Activated CD4-positive, alpha-beta T cell treated with anti-CD3 and anti-CD28 coated beads for 36 hours (primary cell): ENCODE measurements at regions not wholly inside any gene's neighbourhood (a gene's known extent, or its start where the extent isn't known, plus 50 kb on each side); places are given as distances from the start of the nearest gene placed in this dataset.
"Not testable (repeated sequence)": the region's sequence is repeated elsewhere in the genome, so short reads cannot be mapped to it uniquely, and the experiment has no call there.

Experiments
- ATAC-seq: fragments of 200-7000 bp; cut with Tn5 transposase; one replicate; pipeline ENCODE4 v1.10.0; 2021; ENCODE audit warnings: mild to moderate bottlenecking, moderate library complexity
- CTCF ChIA-PET: fragments of 350-600 bp; sonication (Branson Sonifier 250); formaldehyde crosslinking; loops from one replicate; lab custom pipeline; 2021; ENCODE audit warnings: antibody characterized with exemption; lab: Charles Lee
- POLR2A ChIA-PET: fragments of 350-600 bp; sonication (Branson Sonifier 250); formaldehyde crosslinking; loops from one replicate; lab custom pipeline; 2021; ENCODE audit warnings: antibody characterized with exemption, inconsistent platforms; lab: Charles Lee
- DNase-seq: peaks from one replicate; pipeline ENCODE4 v3.0.0-alpha.2; 2020
- H3K27ac Mint-ChIP-seq: one replicate; pipeline ENCODE4 v1.8.0; 2021; ENCODE audit warnings: mixed read lengths
- H3K27me3 Mint-ChIP-seq: one replicate; pipeline ENCODE4 v1.8.0; 2021; ENCODE audit warnings: mixed read lengths
- H3K36me3 Mint-ChIP-seq: one replicate; pipeline ENCODE4 v1.8.0; 2021; ENCODE audit warnings: low read depth, mixed read lengths
- H3K4me1 Mint-ChIP-seq: one replicate; pipeline ENCODE4 v1.8.0; 2021; ENCODE audit warnings: mixed read lengths
- H3K4me3 Mint-ChIP-seq: one replicate; pipeline ENCODE4 v1.8.0; 2021; ENCODE audit warnings: mild to moderate bottlenecking, moderate library complexity, mixed read lengths
- H3K9me3 Mint-ChIP-seq: one replicate; pipeline ENCODE4 v1.8.0; 2021; ENCODE audit warnings: low read depth, mixed read lengths
- intact Hi-C, 2 experiments: fragments of 100-400 bp; cut with DNase I in 1 of 2; cut with micrococcal nuclease in 1 of 2; formaldehyde crosslinking; loops; one replicate each; pipeline versions ENCODE4 v1.14.2 to v1.15.1; 2022 to 2024; cut with DNase I, micrococcal nuclease

DNA sequence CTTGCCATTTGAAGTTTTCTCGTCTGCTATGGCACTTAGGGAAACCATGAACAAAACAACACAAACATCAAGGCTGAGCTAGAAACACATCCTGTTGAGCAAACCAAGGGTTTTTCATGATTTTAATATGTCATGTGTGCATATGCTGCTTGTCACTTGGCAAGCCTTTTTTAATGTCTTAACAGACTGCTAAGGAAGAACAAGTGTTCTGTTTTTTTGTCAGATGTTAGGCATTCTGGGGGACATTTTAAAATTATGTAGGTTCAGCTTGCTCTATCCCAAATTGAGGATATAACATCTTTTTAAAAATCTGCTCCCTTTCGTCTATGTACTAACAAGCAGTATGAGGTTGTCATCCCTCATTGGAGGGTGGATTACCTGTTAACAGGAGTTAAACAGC lies 150.3 kb downstream of the HTR1A start:
- Mint-ChIP-seq H3K4me1 (no peaks in the 10 kb centered on the region), H3K9me3 (peaks cover 11% of the 10 kb centered on the region), H3K27me3 (no peaks in the 10 kb centered on the region), H3K4me3 (no peak overlapping the region), H3K36me3 (no peaks in the 10 kb centered on the region), H3K27ac (no peak overlapping the region)
- ChIA-PET POLR2A (no interaction called here), CTCF (no interaction called here)
- intact Hi-C loops: no loop called here
- DNase-seq (no peak), ATAC-seq (no peak)

DNA sequence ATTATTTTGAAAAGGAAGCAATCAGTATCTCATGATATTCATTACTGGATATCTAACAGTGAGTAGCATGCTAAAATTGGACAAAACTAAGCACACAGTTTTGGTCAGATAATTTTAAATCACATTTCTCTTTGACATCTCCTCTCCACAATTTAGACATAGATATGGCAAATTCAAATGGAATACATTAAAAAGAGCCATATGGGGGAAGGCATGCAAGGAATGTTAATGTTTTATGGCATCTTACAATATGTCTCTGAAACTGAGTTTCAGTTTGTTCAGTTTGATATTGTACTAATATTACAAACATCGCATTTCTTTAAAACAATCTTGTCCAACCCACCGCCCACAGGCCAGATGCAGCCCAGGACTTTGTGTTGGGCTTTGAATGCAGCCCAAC lies 151.0 kb downstream of the HTR1A start:
- H3K4me3 Mint-ChIP-seq: no peak overlapping the region
- no peaks in the 10 kb centered on the region for H3K36me3 Mint-ChIP-seq
- intact Hi-C loops: no loop called here
- ChIA-PET CTCF (no interaction called here), POLR2A (no interaction called here)
- H3K27ac Mint-ChIP-seq: no peak overlapping the region
- no peaks in the 10 kb centered on the region for H3K27me3 Mint-ChIP-seq
- DNase-seq (no peak), ATAC-seq (no peak)
- H3K9me3 Mint-ChIP-seq: peaks cover 11% of the 10 kb centered on the region
- H3K4me1 Mint-ChIP-seq: no peaks in the 10 kb centered on the region

DNA sequence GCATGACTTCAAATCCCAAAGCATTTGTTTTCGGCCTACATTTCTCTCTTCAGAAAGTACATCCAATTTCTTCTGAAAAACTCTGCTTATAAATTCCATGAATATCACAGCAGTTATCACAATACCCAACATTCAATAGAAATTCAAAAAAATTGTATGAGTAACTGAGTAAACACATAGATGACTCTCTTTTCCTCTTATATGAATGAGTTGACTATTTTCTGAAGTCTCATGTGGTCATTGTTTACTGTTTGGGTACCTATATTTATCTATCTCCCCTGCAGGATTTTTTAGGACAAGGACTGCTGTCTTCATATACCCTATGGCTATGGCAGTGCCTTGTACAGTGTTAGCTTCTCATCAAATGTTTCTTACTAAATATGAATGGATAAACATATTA lies 157.1 kb downstream of the HTR1A start:
- Mint-ChIP-seq H3K4me1 (no peaks in the 10 kb centered on the region), H3K4me3 (no peak overlapping the region), H3K36me3 (no peaks in the 10 kb centered on the region), H3K27me3 (no peaks in the 10 kb centered on the region), H3K27ac (no peak overlapping the region), H3K9me3 (peaks cover 3% of the 10 kb centered on the region)
- ChIA-PET CTCF (no interaction called here), POLR2A (no interaction called here)
- DNase-seq: no peak
- no peak for ATAC-seq
- intact Hi-C loops: no loop called here

DNA sequence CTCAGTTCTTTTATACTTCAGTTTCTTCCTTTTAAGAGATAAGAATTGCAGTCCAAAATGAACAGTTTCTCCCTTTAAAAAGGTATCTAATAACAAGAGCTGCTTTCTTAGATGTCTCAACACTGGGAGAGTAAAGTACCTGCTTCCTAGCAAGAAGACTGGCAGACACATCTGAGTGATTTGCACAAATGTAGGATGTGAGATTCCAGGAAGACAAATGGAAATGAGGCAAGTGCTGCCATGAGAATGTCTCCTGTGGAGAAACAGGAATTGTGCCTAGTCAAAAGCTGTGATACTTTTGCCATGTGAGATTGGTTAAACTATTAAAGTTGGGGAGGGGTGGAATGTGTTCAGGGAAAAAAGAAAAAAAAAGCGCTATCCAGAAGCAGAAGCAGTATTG lies 159.1 kb downstream of the HTR1A start:
- ChIA-PET CTCF (no interaction called here), POLR2A (no interaction called here)
- ATAC-seq (no peak), DNase-seq (no peak)
- intact Hi-C loops: no loop called here
- no peak overlapping the region for H3K4me3 Mint-ChIP-seq
- no peaks in the 10 kb centered on the region for H3K4me1 Mint-ChIP-seq
- H3K36me3 Mint-ChIP-seq: no peaks in the 10 kb centered on the region
- H3K27me3 Mint-ChIP-seq: no peaks in the 10 kb centered on the region
- H3K9me3 Mint-ChIP-seq: peaks cover 4% of the 10 kb centered on the region
- H3K27ac Mint-ChIP-seq: no peak overlapping the region

DNA sequence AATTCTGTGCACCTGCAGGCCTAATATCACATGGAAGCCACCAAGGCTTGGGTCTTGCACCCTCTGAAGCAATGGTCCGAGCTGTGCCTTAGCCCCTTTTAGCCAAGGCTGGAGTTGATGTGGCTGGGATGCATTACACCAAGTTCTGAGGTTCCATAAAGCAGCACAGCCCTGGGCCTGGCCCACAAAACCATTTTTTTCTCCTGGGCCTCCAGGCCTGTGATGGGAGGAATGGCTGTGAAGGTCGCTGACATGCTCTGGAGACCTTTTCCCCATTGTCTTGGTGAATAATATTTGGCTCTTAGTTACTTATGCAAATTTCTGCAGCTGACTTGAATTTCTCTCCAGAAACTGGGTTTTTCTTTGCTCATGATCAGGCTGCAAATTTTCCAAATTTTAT lies 167.3 kb downstream of the HTR1A start:
- Mint-ChIP-seq H3K9me3 (peaks cover 8% of the 10 kb centered on the region), H3K4me1 (no peaks in the 10 kb centered on the region), H3K27ac (no peak overlapping the region), H3K4me3 (no peak overlapping the region), H3K27me3 (no peaks in the 10 kb centered on the region), H3K36me3 (no peaks in the 10 kb centered on the region)
- ChIA-PET POLR2A (no interaction called here), CTCF (no interaction called here)
- intact Hi-C loops: no loop called here
- DNase-seq: no peak
- no peak for ATAC-seq

DNA sequence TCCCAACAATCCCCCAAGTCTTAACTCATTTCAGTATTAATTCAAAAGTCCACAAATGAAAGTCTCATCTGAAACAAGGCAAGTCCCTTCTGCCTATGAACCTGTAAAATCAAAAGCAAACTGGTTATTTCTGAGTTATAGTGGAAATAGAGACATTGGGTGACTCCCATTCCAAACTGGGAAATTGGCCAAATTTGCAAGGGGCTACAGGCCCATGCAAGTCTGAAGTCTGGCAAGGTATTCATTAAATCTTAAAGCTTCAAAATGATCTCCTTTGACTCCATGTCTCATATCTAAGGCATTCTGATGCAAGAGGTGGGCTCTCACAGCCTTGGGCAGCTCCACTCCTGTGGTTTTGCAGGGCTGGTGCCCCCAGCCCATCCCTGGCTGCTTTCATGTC lies 167.9 kb downstream of the HTR1A start:
- Mint-ChIP-seq H3K4me3 (no peak overlapping the region), H3K27me3 (no peaks in the 10 kb centered on the region), H3K36me3 (no peaks in the 10 kb centered on the region), H3K4me1 (no peaks in the 10 kb centered on the region), H3K27ac (no peak overlapping the region), H3K9me3 (peaks cover 8% of the 10 kb centered on the region)
- no peak for DNase-seq
- no peak for ATAC-seq
- intact Hi-C loops: no loop called here
- CTCF ChIA-PET: no interaction called here
- POLR2A ChIA-PET: no interaction called here

DNA sequence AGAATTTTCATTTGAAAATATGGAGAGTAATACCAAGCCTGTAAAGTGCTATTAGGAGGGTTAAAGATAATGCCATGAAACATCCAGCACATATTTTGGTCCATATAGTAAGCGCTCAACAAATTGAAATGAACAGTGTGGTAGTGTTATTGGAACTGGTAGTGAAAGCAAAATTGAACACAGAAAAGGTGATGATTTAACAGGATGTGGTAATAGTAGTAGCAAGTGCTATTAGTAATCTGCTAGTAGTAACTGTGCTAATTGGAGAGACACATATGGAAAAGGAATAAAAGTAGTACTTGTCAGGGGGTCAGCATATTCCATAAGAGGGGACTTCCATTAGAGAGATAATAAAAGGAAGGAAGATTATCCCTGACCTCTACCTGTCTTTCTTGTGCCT lies 187.3 kb downstream of the HTR1A start:
- Mint-ChIP-seq H3K9me3 (peaks cover 11% of the 10 kb centered on the region), H3K27ac (no peak overlapping the region), H3K4me1 (no peaks in the 10 kb centered on the region), H3K4me3 (no peak overlapping the region), H3K27me3 (no peaks in the 10 kb centered on the region), H3K36me3 (no peaks in the 10 kb centered on the region)
- DNase-seq (no peak), ATAC-seq (no peak)
- ChIA-PET POLR2A (no interaction called here), CTCF (no interaction called here)
- intact Hi-C loops: no loop called here

DNA sequence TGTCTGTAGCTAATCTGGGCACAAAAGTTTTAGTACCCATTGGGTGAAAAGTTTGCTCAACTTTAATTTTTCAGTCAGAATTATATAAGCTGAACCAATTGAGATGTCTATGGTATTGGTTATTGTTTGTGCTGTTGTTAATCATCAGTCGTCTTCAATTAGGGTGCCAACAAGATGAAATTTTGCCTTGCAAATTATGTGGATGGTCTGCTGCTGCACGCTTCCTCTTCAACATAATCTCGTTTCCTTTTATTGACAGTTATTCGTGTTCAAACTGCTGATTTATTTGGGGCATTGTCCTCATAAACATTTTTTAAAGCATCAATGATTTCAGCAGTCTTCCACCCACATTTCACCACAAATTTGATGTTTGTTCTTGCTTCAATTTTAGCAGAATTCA lies 194.0 kb downstream of the HTR1A start:
- Mint-ChIP-seq H3K4me3 (no peak overlapping the region), H3K4me1 (no peaks in the 10 kb centered on the region), H3K27me3 (no peaks in the 10 kb centered on the region), H3K27ac (no peak overlapping the region), H3K36me3 (no peaks in the 10 kb centered on the region), H3K9me3 (peaks cover 13% of the 10 kb centered on the region)
- POLR2A ChIA-PET: no interaction called here
- CTCF ChIA-PET: no interaction called here
- ATAC-seq: no peak
- intact Hi-C loops: no loop called here
- no peak for DNase-seq

DNA sequence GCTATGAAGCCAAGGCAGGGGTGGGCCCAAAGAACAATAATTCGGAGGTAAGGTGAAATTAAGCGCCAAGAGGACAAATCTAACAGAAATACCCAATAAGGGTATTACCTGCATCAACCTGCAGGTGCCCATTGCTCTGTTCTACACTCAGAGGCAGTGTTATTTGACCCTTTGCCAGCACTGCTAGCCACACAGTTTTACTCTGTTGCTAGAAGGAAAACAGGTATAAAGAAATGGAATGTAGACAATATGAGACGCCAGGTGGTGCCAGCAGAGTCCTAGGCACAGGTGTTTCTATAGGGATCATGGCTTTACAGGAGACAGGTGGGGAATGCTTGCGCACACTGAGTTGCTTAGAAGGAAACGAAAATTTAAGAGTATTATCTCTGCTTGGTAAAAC lies 201.3 kb downstream of the HTR1A start:
- Mint-ChIP-seq H3K4me1 (no peaks in the 10 kb centered on the region), H3K4me3 (no peak overlapping the region), H3K36me3 (no peaks in the 10 kb centered on the region), H3K9me3 (peaks cover 2% of the 10 kb centered on the region), H3K27me3 (no peaks in the 10 kb centered on the region), H3K27ac (no peak overlapping the region)
- ATAC-seq (no peak), DNase-seq (no peak)
- ChIA-PET POLR2A (no interaction called here), CTCF (no interaction called here)
- intact Hi-C loops: no loop called here

DNA sequence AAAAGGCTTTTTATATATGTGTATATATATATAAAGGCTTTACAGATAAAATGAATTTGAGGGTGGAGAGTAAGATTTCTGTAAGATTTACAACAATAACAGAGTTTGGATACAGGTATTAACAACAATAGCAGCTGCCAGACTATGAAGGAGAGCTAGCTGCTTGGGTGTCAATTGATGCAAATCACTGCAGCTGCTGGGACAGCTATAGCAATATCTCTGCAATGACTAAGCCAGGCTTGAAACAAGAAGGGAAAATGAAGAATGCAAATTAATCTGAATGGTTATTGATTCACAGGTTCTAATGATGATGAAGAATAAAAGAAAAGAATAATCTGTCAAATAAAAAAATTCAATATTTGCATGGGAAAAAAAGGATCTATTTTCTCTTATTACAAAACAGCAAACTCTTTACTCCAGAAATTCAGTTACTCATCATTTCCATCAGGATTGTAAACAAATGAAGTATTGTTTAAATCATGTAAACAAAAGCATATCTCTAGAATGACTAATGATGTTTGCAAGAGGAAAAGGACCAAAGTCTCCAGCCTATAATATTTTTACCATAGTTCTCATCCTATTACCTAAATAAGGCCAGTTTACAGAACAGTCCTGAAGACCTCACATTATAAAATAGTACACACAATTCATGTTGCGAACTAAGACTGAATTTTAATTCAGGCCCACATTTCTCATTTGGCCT lies 219.0 kb downstream of the HTR1A start:
- Mint-ChIP-seq H3K27ac (no peak overlapping the region), H3K27me3 (no peaks in the 10 kb centered on the region), H3K9me3 (peaks cover 6% of the 10 kb centered on the region), H3K4me3 (no peak overlapping the region), H3K36me3 (no peaks in the 10 kb centered on the region), H3K4me1 (no peaks in the 10 kb centered on the region)
- POLR2A ChIA-PET: no interaction called here
- ATAC-seq (no peak), DNase-seq (no peak)
- intact Hi-C loops: no loop called here
- CTCF ChIA-PET: no interaction called here

DNA sequence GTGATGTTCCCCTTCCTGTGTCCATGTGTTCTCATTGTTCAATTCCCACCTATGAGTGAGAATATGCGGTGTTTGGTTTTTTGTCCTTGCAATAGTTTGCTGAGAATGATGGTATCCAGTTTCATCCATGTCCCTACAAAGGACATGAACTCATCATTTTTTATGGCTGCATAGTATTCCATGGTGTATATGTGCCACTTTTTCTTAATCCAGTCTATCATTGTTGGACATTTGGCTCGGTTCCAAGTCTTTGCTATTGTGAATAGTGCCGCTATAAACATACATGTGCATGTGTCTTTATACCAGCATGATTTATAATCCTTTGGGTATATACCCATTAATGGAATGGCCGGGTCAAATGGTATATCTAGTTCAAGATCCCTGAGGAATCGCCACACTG lies 229.4 kb downstream of the HTR1A start:
- ATAC-seq, H3K36me3 Mint-ChIP-seq, DNase-seq, H3K4me3 Mint-ChIP-seq, H3K9me3 Mint-ChIP-seq, POLR2A ChIA-PET, intact Hi-C loops, CTCF ChIA-PET, H3K27ac Mint-ChIP-seq, H3K27me3 Mint-ChIP-seq, H3K4me1 Mint-ChIP-seq: not testable (repeated sequence)

DNA sequence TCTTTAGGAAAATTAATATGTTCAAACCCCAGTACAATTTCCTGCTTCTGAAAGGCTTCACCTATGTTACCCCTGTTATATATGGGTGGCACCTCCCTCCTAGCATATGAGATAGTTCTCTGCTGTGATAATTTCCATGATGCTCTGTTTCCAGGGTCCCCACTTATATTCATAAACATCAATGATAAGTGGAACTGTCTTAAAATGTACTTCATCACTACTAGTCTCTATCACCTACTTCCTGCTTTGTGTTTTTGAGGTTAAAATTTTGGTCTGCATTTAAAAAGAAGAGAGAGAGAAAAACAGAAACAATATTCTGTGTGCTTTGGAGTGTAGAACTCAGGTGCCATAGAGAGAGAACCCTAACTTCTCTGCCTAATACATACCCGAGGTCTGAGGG lies 234.7 kb downstream of the HTR1A start:
- Mint-ChIP-seq H3K9me3 (no peaks in the 10 kb centered on the region), H3K27ac (no peak overlapping the region), H3K4me3 (no peak overlapping the region), H3K36me3 (no peaks in the 10 kb centered on the region), H3K27me3 (no peaks in the 10 kb centered on the region), H3K4me1 (no peaks in the 10 kb centered on the region)
- intact Hi-C loops: no loop called here
- DNase-seq: no peak
- ChIA-PET CTCF (no interaction called here), POLR2A (no interaction called here)
- ATAC-seq: no peak

DNA sequence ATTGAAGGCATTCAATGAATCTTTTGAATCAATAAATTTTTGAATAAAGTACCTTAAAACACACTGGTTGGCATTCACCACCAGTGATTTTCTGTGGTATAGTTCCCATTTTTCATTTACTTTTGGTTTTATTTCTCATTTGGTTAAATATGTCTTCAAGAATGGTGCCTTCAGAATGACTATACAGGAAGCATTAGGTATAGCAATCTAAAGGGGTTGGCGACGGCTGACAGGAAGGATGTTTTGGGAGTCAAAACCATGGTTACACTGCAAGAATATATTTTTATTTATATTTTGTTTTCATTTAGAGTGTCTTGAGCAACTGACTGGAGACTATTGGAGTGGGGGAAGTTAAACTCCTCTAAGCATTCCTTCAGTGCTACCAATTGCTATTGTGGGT lies 235.7 kb downstream of the HTR1A start:
- POLR2A ChIA-PET: no interaction called here
- CTCF ChIA-PET: no interaction called here
- no peaks in the 10 kb centered on the region for H3K9me3 Mint-ChIP-seq

More for the DNA sequence above, 235.7 kb downstream of the HTR1A start:
- Mint-ChIP-seq H3K27me3 (no peaks in the 10 kb centered on the region), H3K4me1 (no peaks in the 10 kb centered on the region), H3K27ac (no peak overlapping the region), H3K4me3 (no peak overlapping the region), H3K36me3 (no peaks in the 10 kb centered on the region)
- no peak for DNase-seq
- intact Hi-C loops: no loop called here
- no peak for ATAC-seq
